Kidney epithelial cell (primary cell): ENCODE measurements at regions not wholly inside any gene's neighbourhood (a gene's known extent, or its start where the extent isn't known, plus 50 kb on each side); places are given as distances from the start of the nearest gene placed in this dataset.

Experiments used
- DNase-seq: peaks from one replicate; pipeline ENCODE4 v3.0.0-alpha.2; 2010; ENCODE audit warnings: low read depth
- H3K27me3 ChIP-seq: 2 replicates; pipeline ENCODE4 v1.6.0; 2011; ENCODE audit warnings: low read length; ENCODE audit not compliant: control insufficient read depth, insufficient read depth
- H3K36me3 ChIP-seq: 2 replicates; pipeline ENCODE4 v1.5.1; 2011; ENCODE audit warnings: low read length; ENCODE audit not compliant: control insufficient read depth, insufficient read depth
- H3K4me3 ChIP-seq: 2 replicates; pipeline ENCODE4 v1.5.1; 2011; ENCODE audit warnings: low read depth, mild to moderate bottlenecking, control low read depth, low read length
- CTCF ChIP-seq: IDR thresholded peaks from 2 replicates; pipeline ENCODE4 v1.5.1; 2011; ENCODE audit warnings: mild to moderate bottlenecking, moderate library complexity, low read length, control low read depth, inconsistent platforms; ENCODE audit not compliant: insufficient read depth, poor library complexity, severe bottlenecking

GRCh38 chr18:72623444-72623843, 79.3 kb upstream of the CBLN2 start:
- Histone ChIP-seq H3K4me3 (no peak overlapping the region), H3K36me3 (no peaks in the 10 kb centered on the region), H3K27me3 (no peaks in the 10 kb centered on the region)
- DNase-seq, result no peak
- no peak for TF ChIP-seq CTCF

GRCh38 chr18:72613534-72613930, 69.4 kb upstream of the CBLN2 start:
- no peak for TF ChIP-seq CTCF
- Histone ChIP-seq H3K27me3 (no peaks in the 10 kb centered on the region), H3K36me3 (no peaks in the 10 kb centered on the region), H3K4me3 (no peak overlapping the region)
- no peak for DNase-seq

- Histone ChIP-seq H3K36me3 (no peaks in the 10 kb centered on the region), H3K4me3 (no peak overlapping the region), H3K27me3 (no peaks in the 10 kb centered on the region)
- no peak for DNase-seq
- no peak for TF ChIP-seq CTCF
Measured at GRCh38 chr18:72612894-72613533, 68.9 kb upstream of the CBLN2 start.

- no peak for TF ChIP-seq CTCF
- no peak for DNase-seq
- H3K27me3 ChIP-seq, result no peaks in the 10 kb centered on the region
- H3K36me3 ChIP-seq, result no peaks in the 10 kb centered on the region
- H3K4me3 ChIP-seq, result no peak overlapping the region
Measured at GRCh38 chr18:72605376-72605775, 61.2 kb upstream of the CBLN2 start.

- Histone ChIP-seq H3K27me3 (no peaks in the 10 kb centered on the region), H3K36me3 (no peaks in the 10 kb centered on the region), H3K4me3 (no peak overlapping the region)
- no peak for TF ChIP-seq CTCF
- no peak for DNase-seq
Measured at GRCh38 chr18:72601944-72602343, 57.8 kb upstream of the CBLN2 start.

- Histone ChIP-seq H3K27me3 (no peaks in the 10 kb centered on the region), H3K4me3 (no peak overlapping the region), H3K36me3 (no peaks in the 10 kb centered on the region)
- no peak for DNase-seq
- TF ChIP-seq CTCF, result no peak
Measured at GRCh38 chr18:72601481-72601880, 57.3 kb upstream of the CBLN2 start.
